ENCODE measurements at regions not wholly inside any gene's neighbourhood (a gene's known extent, or its start where the extent isn't known, plus 50 kb on each side); places are given as distances from the start of the nearest gene placed in this dataset.

GRCh38 chr3:13168391-13168790, 95.2 kb upstream of the IQSEC1 start:
- no peak for DNase-seq

GRCh38 chr3:13167829-13168228, 94.6 kb upstream of the IQSEC1 start:
- no peak for DNase-seq

- DNase-seq, result no peak
Observed at GRCh38 chr3:13167064-13167743, 94.0 kb upstream of the IQSEC1 start.

- no peak for DNase-seq
Observed at GRCh38 chr3:13166243-13167063, 93.2 kb upstream of the IQSEC1 start.

- no peak for DNase-seq
Observed at GRCh38 chr3:13165576-13165975, 92.3 kb upstream of the IQSEC1 start.

- DNase-seq, result no peak
Observed at GRCh38 chr3:13164893-13165492, 91.8 kb upstream of the IQSEC1 start.

GRCh38 chr3:13163848-13164382, 90.7 kb upstream of the IQSEC1 start:
- DNase-seq, result no peak

- DNase-seq, result no peak
Observed at GRCh38 chr3:13162549-13163320, 89.5 kb upstream of the IQSEC1 start.

- DNase-seq, result no peak
Observed at GRCh38 chr3:13161771-13162535, 88.7 kb upstream of the IQSEC1 start.

- no peak for DNase-seq
Observed at GRCh38 chr3:13161021-13161759, 88.0 kb upstream of the IQSEC1 start.

- no peak for DNase-seq
Observed at GRCh38 chr3:13160619-13161018, 87.4 kb upstream of the IQSEC1 start.

- DNase-seq, result no peak
Observed at GRCh38 chr3:13159890-13160289, 86.7 kb upstream of the IQSEC1 start.

GRCh38 chr3:13158871-13159270, 85.6 kb upstream of the IQSEC1 start:
- no peak for DNase-seq

- DNase-seq, result no peak
Observed at GRCh38 chr3:13158408-13158807, 85.2 kb upstream of the IQSEC1 start.

GRCh38 chr3:13157986-13158385, 84.8 kb upstream of the IQSEC1 start:
- DNase-seq, result no peak

GRCh38 chr3:13152826-13153710, 79.8 kb upstream of the IQSEC1 start:
- no peak for DNase-seq

GRCh38 chr3:13150624-13151023, 77.4 kb upstream of the IQSEC1 start:
- no peak for DNase-seq

- DNase-seq, result peak; percentile 15
Observed at GRCh38 chr3:13149330-13150108, 76.3 kb upstream of the IQSEC1 start.

- DNase-seq, result no peak
Observed at GRCh38 chr3:13148561-13149329, 75.5 kb upstream of the IQSEC1 start.
